ENCODE measurements at regions not wholly inside any gene's neighbourhood (a gene's known extent, or its start where the extent isn't known, plus 50 kb on each side); places are given as distances from the start of the nearest gene placed in this dataset.

GRCh38 chr5:173830421-173830820 is 57.7 kb upstream of the CPEB4 start:
- H4K20me1 ChIP-seq (ENCODE audit: insufficient read depth, low read length): no peaks in the 10 kb centered on the region
- peaks cover 59% of the 10 kb centered on the region for H3K4me1 ChIP-seq (ENCODE audit: low read length)
- no peak for TF ChIP-seq CTCF (IDR thresholded peaks at IDR 0.05; ENCODE audit: low read depth, low read length)
- no peak for TF ChIP-seq EZH2phosphoT487 (IDR thresholded peaks at IDR 0.05; ENCODE audit: low read depth)
- no peaks in the 10 kb centered on the region for H3K27me3 ChIP-seq (ENCODE audit: low read depth, low read length)
- no peak overlapping the region for H3K27ac ChIP-seq (ENCODE audit: low read length)
- H2AFZ ChIP-seq (ENCODE audit: low read depth, low read length): no peak overlapping the region; the same call in 1 of the 2 replicates
- H3K4me2 ChIP-seq (ENCODE audit: low read length): peak overlapping the region; percentile 20; the same call in 1 of the 2 replicates
- H3K4me3 ChIP-seq (ENCODE audit: low read length): no peak overlapping the region
- no peaks in the 10 kb centered on the region for H3K79me2 ChIP-seq (ENCODE audit: low read length)
- H3K9ac ChIP-seq (ENCODE audit: low read length): no peak overlapping the region
- peaks cover 3% of the 10 kb centered on the region for H3K36me3 ChIP-seq (replicated peaks; ENCODE audit: low read depth, low read length)
- H3K9me3 ChIP-seq (ENCODE audit: insufficient read depth, low read length): peaks cover 5% of the 10 kb centered on the region; the same call in 1 of the 2 replicates

GRCh38 chr5:173831196-173831914 is 56.8 kb upstream of the CPEB4 start:
- TF ChIP-seq CTCF (IDR thresholded peaks at IDR 0.05; ENCODE audit: low read depth, low read length): no peak
- no peak overlapping the region for H3K27ac ChIP-seq (ENCODE audit: low read length)
- H3K27me3 ChIP-seq (ENCODE audit: low read depth, low read length): no peaks in the 10 kb centered on the region
- H3K4me1 ChIP-seq (ENCODE audit: low read length): peaks cover 49% of the 10 kb centered on the region
- no peak overlapping the region for H3K9ac ChIP-seq (ENCODE audit: low read length)
- no peaks in the 10 kb centered on the region for H4K20me1 ChIP-seq (ENCODE audit: insufficient read depth, low read length)
- H3K9me3 ChIP-seq (ENCODE audit: insufficient read depth, low read length): peaks cover 5% of the 10 kb centered on the region; the same call in 1 of the 2 replicates
- H3K4me2 ChIP-seq (ENCODE audit: low read length): no peak overlapping the region
- H2AFZ ChIP-seq (ENCODE audit: low read depth, low read length): no peak overlapping the region
- H3K36me3 ChIP-seq (replicated peaks; ENCODE audit: low read depth, low read length): peaks cover 3% of the 10 kb centered on the region
- no peak overlapping the region for H3K4me3 ChIP-seq (ENCODE audit: low read length)
- no peaks in the 10 kb centered on the region for H3K79me2 ChIP-seq (ENCODE audit: low read length)

GRCh38 chr5:173832386-173832785 is 55.8 kb upstream of the CPEB4 start:
- Histone ChIP-seq H3K9ac (ENCODE audit: low read length) (no peak overlapping the region), H4K20me1 (ENCODE audit: insufficient read depth, low read length) (no peaks in the 10 kb centered on the region), H3K36me3 (replicated peaks; ENCODE audit: low read depth, low read length) (peaks cover 3% of the 10 kb centered on the region), H3K27ac (ENCODE audit: low read length) (no peak overlapping the region), H3K4me1 (ENCODE audit: low read length) (peaks cover 39% of the 10 kb centered on the region), H3K9me3 (ENCODE audit: insufficient read depth, low read length) (peaks cover 5% of the 10 kb centered on the region; the same call in 1 of the 2 replicates), H3K4me3 (ENCODE audit: low read length) (no peak overlapping the region), H3K79me2 (ENCODE audit: low read length) (no peaks in the 10 kb centered on the region), H3K27me3 (ENCODE audit: low read depth, low read length) (no peaks in the 10 kb centered on the region), H2AFZ (ENCODE audit: low read depth, low read length) (no peak overlapping the region), H3K4me2 (ENCODE audit: low read length) (no peak overlapping the region)
- TF ChIP-seq EZH2phosphoT487 (IDR thresholded peaks at IDR 0.05; ENCODE audit: low read depth) (no peak), CTCF (IDR thresholded peaks at IDR 0.05; ENCODE audit: low read depth, low read length) (no peak)

GRCh38 chr5:173833196-173833985 is 54.8 kb upstream of the CPEB4 start:
- Histone ChIP-seq H3K36me3 (replicated peaks; ENCODE audit: low read depth, low read length) (no peaks in the 10 kb centered on the region), H3K27ac (ENCODE audit: low read length) (no peak overlapping the region), H3K4me3 (ENCODE audit: low read length) (no peak overlapping the region), H4K20me1 (ENCODE audit: insufficient read depth, low read length) (no peaks in the 10 kb centered on the region), H3K4me2 (ENCODE audit: low read length) (peak overlapping the region; percentile 31; the same call in 1 of the 2 replicates), H3K4me1 (ENCODE audit: low read length) (peaks cover 39% of the 10 kb centered on the region), H3K9ac (ENCODE audit: low read length) (no peak overlapping the region), H3K27me3 (ENCODE audit: low read depth, low read length) (no peaks in the 10 kb centered on the region), H2AFZ (ENCODE audit: low read depth, low read length) (no peak overlapping the region), H3K79me2 (ENCODE audit: low read length) (no peaks in the 10 kb centered on the region), H3K9me3 (ENCODE audit: insufficient read depth, low read length) (no peaks in the 10 kb centered on the region)
- no peak for TF ChIP-seq CTCF (IDR thresholded peaks at IDR 0.05; ENCODE audit: low read depth, low read length)
- no peak for TF ChIP-seq EZH2phosphoT487 (IDR thresholded peaks at IDR 0.05; ENCODE audit: low read depth)
